KBM-7 (cell line): ENCODE measurements at regions not wholly inside any gene's neighbourhood (a gene's known extent, or its start where the extent isn't known, plus 50 kb on each side); places are given as distances from the start of the nearest gene placed in this dataset.
"Not testable (repeated sequence)": the region's sequence is repeated elsewhere in the genome, so short reads cannot be mapped to it uniquely, and the experiment has no call there.

Experiments
- DNase-seq: peaks from one replicate; pipeline ENCODE4 v3.0.0-alpha.2; 2015
- in situ Hi-C: fragments of 300-500 bp; cut with MboI; formaldehyde crosslinking; loops from 2 replicates; pipeline ENCODE4 v1.14.3; 2020; ENCODE audit warnings: low sequenced_read_pairs, low pct_unique_long_range_greater_than_20kb, mixed read lengths

GRCh38 chr7:4436361-4436895 is 245.7 kb upstream of the FOXK1 start:
- in situ Hi-C loops, result no loop called here
- no peak for DNase-seq

- DNase-seq, result no peak
- in situ Hi-C loops, result no loop called here
Measured at GRCh38 chr7:4436936-4437335, 245.2 kb upstream of the FOXK1 start.

- DNase-seq, result no peak
- in situ Hi-C loops, result no loop called here
Measured at GRCh38 chr7:4437916-4438315, 244.2 kb upstream of the FOXK1 start.

- no peak for DNase-seq
- in situ Hi-C loops, result no loop called here
Measured at GRCh38 chr7:4438723-4439245, 243.3 kb upstream of the FOXK1 start.

- in situ Hi-C loops, result no loop called here
- no peak for DNase-seq
Measured at GRCh38 chr7:4439444-4439843, 242.7 kb upstream of the FOXK1 start.

- in situ Hi-C loops, result no loop called here
- DNase-seq, result no peak
Measured at GRCh38 chr7:4444106-4444505, 238.0 kb upstream of the FOXK1 start.

- in situ Hi-C loops, result no loop called here
- DNase-seq, result no peak
Measured at GRCh38 chr7:4445777-4446176, 236.3 kb upstream of the FOXK1 start.

GRCh38 chr7:4449263-4449662 is 232.8 kb upstream of the FOXK1 start:
- in situ Hi-C loops, result no loop called here
- no peak for DNase-seq

GRCh38 chr7:4450483-4450882 is 231.6 kb upstream of the FOXK1 start:
- DNase-seq, result no peak
- in situ Hi-C loops, result no loop called here

- no peak for DNase-seq
- in situ Hi-C loops, result no loop called here
Measured at GRCh38 chr7:4460597-4460996, 221.5 kb upstream of the FOXK1 start.

- in situ Hi-C loops, result no loop called here
- no peak for DNase-seq
Measured at GRCh38 chr7:4461531-4461930, 220.6 kb upstream of the FOXK1 start.

GRCh38 chr7:4468320-4469102 is 213.6 kb upstream of the FOXK1 start:
- in situ Hi-C loops, result no loop called here
- no peak for DNase-seq

- in situ Hi-C loops, result no loop called here
- DNase-seq, result peak; percentile 9
Measured at GRCh38 chr7:4470246-4470645, 211.8 kb upstream of the FOXK1 start.

GRCh38 chr7:4472728-4473127 is 209.4 kb upstream of the FOXK1 start:
- DNase-seq, result no peak
- in situ Hi-C loops, result no loop called here

- DNase-seq, result peak; percentile 84
- in situ Hi-C loops, result no loop called here
Measured at GRCh38 chr7:4479367-4480039, 202.6 kb upstream of the FOXK1 start.

- DNase-seq, in situ Hi-C loops: not testable (repeated sequence)
Measured at GRCh38 chr7:4480131-4480530, 202.0 kb upstream of the FOXK1 start.

- in situ Hi-C loops, result no loop called here
- DNase-seq, result no peak
Measured at GRCh38 chr7:4483851-4484250, 198.2 kb upstream of the FOXK1 start.

GRCh38 chr7:4484545-4484944 is 197.6 kb upstream of the FOXK1 start:
- in situ Hi-C loops, result no loop called here
- DNase-seq, result no peak

- DNase-seq, result no peak
- in situ Hi-C loops, result no loop called here
Measured at GRCh38 chr7:4486907-4487306, 195.2 kb upstream of the FOXK1 start.

- DNase-seq, in situ Hi-C loops: not testable (repeated sequence)
Measured at GRCh38 chr7:4496911-4497310, 185.2 kb upstream of the FOXK1 start.
